HCT116 (cell line): ENCODE measurements at regions not wholly inside any gene's neighbourhood (a gene's known extent, or its start where the extent isn't known, plus 50 kb on each side); places are given as distances from the start of the nearest gene placed in this dataset.

Experiments used
- ATF3 ChIP-seq: IDR thresholded peaks from 2 replicates; pipeline ENCODE4 v1.6.1; 2012
- CBX3 ChIP-seq: IDR thresholded peaks from 2 replicates; pipeline ENCODE4 v1.6.1; 2012; ENCODE audit warnings: low read depth
- CEBPB ChIP-seq: IDR thresholded peaks from 2 replicates; pipeline ENCODE4 v1.6.1; 2012; ENCODE audit warnings: low read depth
- CTCF ChIP-seq, 3 experiments: fragments of 200-600 bp in 1 of 3; sonication (generic) in 1 of 3; IDR thresholded peaks in 2 of 3; conservative IDR thresholded peaks in 1 of 3; 2 replicates each; pipeline ENCODE4 v1.5.1; 2012 to 2017; ENCODE audit warnings: low read depth in 2 of 3, low read length in 2 of 3, antibody characterized with exemption in 1 of 3, borderline replicate concordance in 1 of 3, control low read depth in 1 of 3, mild to moderate bottlenecking in 1 of 3, mixed read lengths in 1 of 3, mixed run types in 1 of 3, moderate library complexity in 1 of 3; ENCODE audit not compliant: insufficient read depth in 1 of 3
- ELF1 ChIP-seq: IDR thresholded peaks from 2 replicates; pipeline ENCODE4 v1.6.1; 2012; ENCODE audit warnings: low read depth, borderline replicate concordance
- EZH2phosphoT487 ChIP-seq: fragments of 200-600 bp; IDR thresholded peaks from 2 replicates; pipeline ENCODE4 v1.6.1; 2018; ENCODE audit warnings: antibody characterized with exemption, borderline replicate concordance
- JUND ChIP-seq: IDR thresholded peaks from 2 replicates; pipeline ENCODE4 v1.6.1; 2012
- MAX ChIP-seq: IDR thresholded peaks from 2 replicates; pipeline ENCODE4 v1.6.1; 2012
- POLR2A ChIP-seq: IDR thresholded peaks from 2 replicates; pipeline ENCODE4 v1.7.0; 2011; ENCODE audit warnings: borderline replicate concordance; ENCODE audit not compliant: insufficient read depth, insufficient read length; ENCODE audit errors: extremely low read depth
- RAD21 ChIP-seq: IDR thresholded peaks from 2 replicates; pipeline ENCODE4 v1.6.1; 2012; ENCODE audit warnings: low read depth, mild to moderate bottlenecking
- REST ChIP-seq: IDR thresholded peaks from 2 replicates; pipeline ENCODE4 v1.6.1; 2012; ENCODE audit warnings: low read depth
- SP1 ChIP-seq: IDR thresholded peaks from 2 replicates; pipeline ENCODE4 v1.6.1; 2012; ENCODE audit warnings: low read depth
- ZFX ChIP-seq: fragments of 450-650 bp; IDR thresholded peaks from 2 replicates; pipeline ENCODE4 v1.6.1; 2017

GRCh38 chrY:7935606-7936005 lies 1024.1 kb upstream of the AMELY start:
- no peak for TF ChIP-seq CTCF (IDR thresholded peaks at IDR 0.05 in 2 of 3, conservative IDR thresholded peaks at IDR 0.05 in 1 of 3; ENCODE audit: borderline replicate concordance in 1 of 3, insufficient read depth in 1 of 3, low read depth in 2 of 3, low read length in 2 of 3)
- TF ChIP-seq ZFX: no peak
- no peak for TF ChIP-seq POLR2A
- no peak for TF ChIP-seq REST
- TF ChIP-seq RAD21: no peak
- TF ChIP-seq EZH2phosphoT487: no peak
- TF ChIP-seq JUND: no peak
- TF ChIP-seq SP1: no peak
- TF ChIP-seq MAX: no peak
- no peak for TF ChIP-seq ELF1
- TF ChIP-seq ATF3: no peak
- no peak for TF ChIP-seq CEBPB
- TF ChIP-seq CBX3: no peak
